GM21367 (cell line): ENCODE measurements at regions not wholly inside any gene's neighbourhood (a gene's known extent, or its start where the extent isn't known, plus 50 kb on each side); places are given as distances from the start of the nearest gene placed in this dataset.

ENCODE experiments used
- ATAC-seq: cut with Tn5 transposase; IDR thresholded peaks from one replicate; pipeline ENCODE4 v1.9.1; 2021; ENCODE audit not compliant: unreplicated experiment

GRCh38 chr10:131519723-131520605 is 208.4 kb upstream of the TCERG1L start:
- ATAC-seq = no peak

- no peak for ATAC-seq
Observed at GRCh38 chr10:131531265-131532190, 220.0 kb upstream of the TCERG1L start.

GRCh38 chr10:131532291-131532690 is 220.8 kb upstream of the TCERG1L start:
- no peak for ATAC-seq

DNA sequence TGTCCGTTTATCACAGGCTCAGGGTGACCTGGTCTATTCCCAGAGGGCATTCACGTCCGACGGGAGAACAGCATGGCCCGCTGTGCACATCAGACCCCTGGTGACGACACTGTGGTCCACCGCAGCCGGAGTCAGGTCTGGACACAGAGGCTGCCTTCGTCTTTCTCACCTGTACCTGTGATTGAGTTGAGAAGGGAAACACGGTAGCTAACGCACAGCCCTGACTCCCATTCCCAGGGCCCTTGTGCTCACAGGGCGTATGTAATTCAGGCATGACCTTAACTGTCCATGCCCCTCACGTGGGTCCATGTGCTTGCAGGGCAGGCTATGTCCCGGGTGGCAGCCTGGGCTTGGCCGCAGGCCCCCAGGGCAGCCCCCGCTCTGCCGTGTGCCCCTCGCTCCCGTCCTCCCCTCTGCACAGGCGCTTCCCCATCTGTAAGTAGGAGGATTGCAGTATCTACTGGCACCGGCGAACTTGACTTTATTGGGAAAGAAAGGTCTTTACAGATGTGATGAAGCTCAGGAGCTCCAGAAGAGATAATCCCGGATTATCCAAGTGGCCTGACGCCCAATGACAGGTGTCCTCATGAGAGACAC is 221.3 kb upstream of the TCERG1L start:
- ATAC-seq = no peak

DNA sequence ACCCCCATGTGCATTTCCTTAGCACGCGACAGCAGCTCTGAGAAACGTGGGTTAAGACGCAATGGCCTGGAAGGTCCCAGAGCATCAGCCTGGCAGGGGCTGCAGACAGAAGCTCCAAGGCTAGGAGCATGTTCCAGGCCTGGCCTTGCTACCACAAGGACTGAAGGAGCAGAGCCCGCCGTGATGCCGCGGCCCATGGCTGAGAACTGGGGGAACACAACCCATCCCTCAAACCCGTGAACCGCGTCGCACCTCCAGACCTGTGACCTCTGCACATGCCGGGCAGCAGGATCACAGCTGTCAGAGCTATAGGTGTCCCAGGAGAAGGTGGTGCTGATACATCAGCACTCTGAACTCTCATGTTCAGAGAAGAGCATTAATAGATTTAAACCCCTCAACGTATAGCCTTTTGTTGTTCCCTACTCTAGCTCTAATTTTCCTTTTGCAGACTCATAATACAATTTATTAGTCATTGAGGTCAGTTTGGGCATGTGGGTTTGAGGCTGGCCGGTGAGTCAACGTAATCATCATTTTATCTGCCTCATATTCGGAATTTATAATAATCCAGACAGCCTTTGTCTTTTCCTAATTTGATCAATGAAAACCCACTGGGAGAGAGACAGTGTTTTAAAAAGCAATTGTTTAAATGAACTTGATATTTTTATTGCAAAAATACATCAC is 222.5 kb upstream of the TCERG1L start:
- ATAC-seq = no peak

GRCh38 chr10:131534836-131535235 is 223.3 kb upstream of the TCERG1L start:
- no peak for ATAC-seq

DNA sequence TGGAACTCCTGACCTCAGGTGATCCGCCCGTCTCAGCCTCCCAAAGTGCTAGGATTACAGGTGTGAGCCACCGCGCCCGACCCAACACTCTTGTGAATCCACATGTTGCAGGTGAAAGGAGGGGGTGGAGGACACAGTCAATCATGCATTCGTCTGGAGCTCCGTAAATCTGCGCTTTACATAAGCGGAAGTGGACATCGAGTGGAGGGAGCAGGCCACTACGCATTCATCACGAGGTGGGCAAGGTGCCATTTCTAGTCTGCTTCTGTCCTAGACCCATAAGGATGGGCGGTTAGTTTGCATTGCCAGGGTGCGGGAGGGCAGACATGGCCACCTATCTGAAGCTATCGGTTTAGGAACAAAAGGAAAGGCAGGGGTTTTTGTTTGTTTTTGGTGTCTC is 225.2 kb upstream of the TCERG1L start:
- ATAC-seq = no peak

DNA sequence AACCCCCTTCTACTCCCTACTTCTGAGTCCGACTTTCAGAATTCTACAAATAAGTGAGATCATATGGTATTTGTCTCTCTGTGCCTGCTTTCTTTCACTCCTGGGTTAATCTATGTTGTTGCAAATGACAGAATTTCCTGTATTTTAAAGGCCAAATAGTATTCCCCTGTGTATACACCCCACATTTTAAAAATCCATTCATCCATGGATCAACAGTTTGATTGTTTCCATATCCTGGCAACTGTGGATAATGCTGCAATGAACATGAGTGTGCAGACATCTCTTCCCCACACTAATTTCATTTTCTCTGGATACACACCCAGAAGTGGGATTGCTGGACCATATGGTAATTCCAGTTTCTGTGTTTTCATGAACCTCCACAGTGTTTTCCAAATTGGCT is 225.8 kb upstream of the TCERG1L start:
- ATAC-seq = no peak

DNA sequence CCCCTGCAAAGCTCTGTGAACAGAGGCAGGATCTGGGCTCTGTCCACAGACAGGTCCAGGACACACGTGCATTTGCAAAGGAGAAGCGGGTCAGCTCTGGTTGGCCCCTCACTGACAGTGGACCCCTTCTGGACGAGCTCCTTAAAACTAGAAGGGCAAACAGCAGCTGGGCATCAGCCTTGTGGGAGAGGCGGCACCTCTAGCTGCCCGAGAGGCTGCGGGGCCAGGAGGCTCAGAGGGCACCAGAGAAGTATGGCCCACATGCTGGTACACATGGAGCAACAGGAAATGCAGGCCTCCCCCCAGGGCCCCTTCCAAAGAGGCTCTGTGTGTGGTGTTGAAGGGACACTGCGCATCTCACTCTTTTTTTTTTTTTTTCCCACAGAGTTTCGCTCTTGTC is 233.0 kb upstream of the TCERG1L start:
- no peak for ATAC-seq

DNA sequence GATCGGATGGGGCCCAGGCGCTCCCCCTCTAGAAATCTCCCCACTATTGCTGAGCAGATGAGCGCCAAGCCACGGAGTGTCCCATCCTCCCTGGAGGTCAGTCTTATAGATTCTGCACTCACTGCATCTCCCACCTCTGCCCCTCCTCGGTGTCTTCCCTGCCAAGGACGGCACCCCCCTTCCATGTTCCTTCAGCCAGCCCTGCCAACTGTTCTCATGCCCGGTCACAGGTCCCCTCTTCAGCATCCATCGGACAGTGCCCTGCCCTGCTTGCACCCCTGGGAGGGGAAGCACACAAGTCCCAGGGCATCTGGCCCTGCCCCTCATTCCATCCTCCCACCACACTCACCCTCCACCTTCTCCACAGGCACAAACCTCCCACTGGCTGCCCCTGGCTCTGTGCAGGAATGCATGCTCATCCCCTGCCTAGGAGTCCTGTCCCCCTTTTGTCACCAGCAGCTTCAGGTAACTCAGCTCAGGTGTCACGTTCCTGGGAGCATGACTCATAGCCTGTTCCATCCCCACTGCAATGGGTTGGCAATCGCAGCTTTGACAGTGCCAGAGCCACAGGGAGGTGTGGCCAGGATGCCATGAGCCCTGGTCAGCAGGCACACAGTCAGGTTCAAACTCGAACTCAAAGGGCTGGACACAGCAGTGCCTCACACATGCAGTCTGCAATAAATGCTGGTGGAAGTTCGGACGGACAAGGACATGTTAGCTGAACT is 234.7 kb upstream of the TCERG1L start:
- no peak for ATAC-seq

- ATAC-seq = no peak
Observed at GRCh38 chr10:131547129-131547799, 235.7 kb upstream of the TCERG1L start.

- ATAC-seq = no peak
Observed at GRCh38 chr10:131548176-131548575, 236.7 kb upstream of the TCERG1L start.

GRCh38 chr10:131549116-131549515 is 237.6 kb upstream of the TCERG1L start:
- ATAC-seq = no peak

- ATAC-seq = no peak
Observed at GRCh38 chr10:131553121-131553520, 241.6 kb upstream of the TCERG1L start.

DNA sequence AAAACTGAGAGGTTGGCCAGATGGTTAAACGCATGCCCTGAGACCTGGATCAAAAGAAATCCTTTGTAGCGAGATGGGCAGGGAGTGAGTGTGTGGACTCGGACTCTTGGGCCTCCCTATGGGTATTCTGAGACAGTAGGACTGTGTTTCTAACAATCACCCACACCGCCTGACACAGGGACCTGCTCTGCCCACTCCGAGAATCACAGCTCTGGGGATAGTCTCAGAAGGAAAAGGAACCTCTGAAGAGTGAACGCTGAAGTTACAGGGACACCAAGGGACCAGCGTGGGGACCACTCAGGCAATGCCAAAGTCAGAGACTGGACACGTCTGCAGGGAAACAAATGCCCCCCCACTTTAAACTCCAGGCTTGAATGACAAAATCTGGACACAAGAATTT is 242.1 kb upstream of the TCERG1L start:
- ATAC-seq = no peak

DNA sequence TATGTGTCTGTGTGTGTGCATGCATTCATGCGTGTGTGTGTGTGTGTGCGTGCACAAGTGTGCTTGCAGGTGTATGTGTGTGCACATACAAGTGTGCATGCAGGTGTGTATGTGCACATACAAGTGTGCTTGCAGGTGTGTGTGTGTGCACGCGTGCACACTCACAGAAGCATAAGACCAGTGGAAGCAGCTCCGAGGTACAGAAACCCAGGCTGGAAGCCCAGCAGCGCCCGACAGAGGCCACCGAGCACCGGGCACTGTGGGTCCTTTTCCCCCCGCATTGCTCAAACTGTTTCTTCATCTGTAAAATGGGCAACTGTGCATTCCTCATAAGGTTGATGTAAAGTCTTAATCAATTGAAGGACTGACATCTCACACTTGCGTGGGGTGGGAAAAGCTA is 243.3 kb upstream of the TCERG1L start:
- ATAC-seq = no peak

DNA sequence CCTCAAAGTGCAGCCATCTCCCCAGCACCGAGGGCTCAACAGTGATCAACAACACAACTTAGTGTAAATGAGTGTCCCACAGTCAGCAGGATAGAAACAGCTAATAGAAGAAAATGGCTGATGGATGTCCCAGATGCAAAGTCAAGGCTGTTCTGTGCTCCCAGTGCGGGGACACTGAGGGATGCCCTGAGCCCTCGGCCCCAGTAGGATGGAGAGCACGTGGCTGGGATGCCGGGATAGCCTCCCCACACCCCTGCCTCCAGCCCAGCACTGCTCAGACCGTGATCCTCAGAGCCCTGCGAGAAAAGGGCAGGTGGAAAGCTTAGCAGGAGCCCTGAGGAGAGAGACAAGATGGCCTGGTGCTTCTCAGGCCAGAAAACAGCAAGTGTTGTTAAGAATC is 243.9 kb upstream of the TCERG1L start:
- ATAC-seq = no peak

- ATAC-seq = no peak
Observed at GRCh38 chr10:131556061-131556896, 244.8 kb upstream of the TCERG1L start.
